HK-2 (cell line): ENCODE measurements at regions not wholly inside any gene's neighbourhood (a gene's known extent, or its start where the extent isn't known, plus 50 kb on each side); places are given as distances from the start of the nearest gene placed in this dataset.

Experiments used
- DNase-seq: peaks from one replicate; pipeline ENCODE4 v3.0.0-alpha.2; 2018; ENCODE audit not compliant: unreplicated experiment

- no peak for DNase-seq
Observed at GRCh38 chr6:14365393-14365792, 247.8 kb downstream of the CD83 start.

DNA sequence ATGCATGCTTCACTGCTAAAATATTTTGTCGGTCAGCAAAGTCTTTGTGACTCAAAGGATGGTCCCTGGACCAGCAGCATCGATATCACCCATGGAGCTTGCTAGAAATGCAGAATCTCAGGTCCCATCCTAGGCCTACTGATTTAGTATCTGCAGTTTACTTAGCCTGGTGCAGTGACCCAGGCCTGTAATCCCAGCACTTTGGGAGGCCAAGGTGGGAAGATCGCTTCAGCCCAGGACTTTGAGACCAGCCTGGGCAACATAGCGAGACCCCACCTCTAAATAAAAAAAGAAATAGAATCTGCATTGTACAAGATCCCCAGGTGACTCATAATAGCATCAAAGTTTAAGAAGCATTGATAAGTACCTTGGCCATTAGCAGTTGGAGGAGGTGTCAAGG, 248.7 kb downstream of the CD83 start:
- no peak for DNase-seq

GRCh38 chr6:14366872-14367271, 249.3 kb downstream of the CD83 start:
- no peak for DNase-seq

DNA sequence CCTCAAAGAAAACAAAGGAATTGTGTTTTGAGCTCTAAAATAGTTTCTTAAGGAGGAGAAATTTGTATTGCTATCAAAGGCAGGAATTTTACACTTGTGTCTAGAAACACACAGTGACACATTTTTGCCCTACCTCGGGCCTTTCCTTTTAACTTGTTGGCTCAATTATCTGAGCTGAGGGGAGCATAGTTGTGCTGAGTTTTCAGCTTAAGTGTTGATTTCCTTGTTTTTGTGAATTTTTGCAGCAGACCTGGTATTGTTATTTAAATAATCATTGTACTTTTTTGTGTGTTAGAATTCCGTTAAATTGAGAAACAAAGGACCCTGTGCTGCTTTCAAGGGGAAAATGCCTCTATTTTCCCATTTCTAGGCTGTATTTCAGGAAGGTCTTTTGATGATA, 249.7 kb downstream of the CD83 start:
- DNase-seq: no peak

- no peak for DNase-seq
Observed at GRCh38 chr6:14369717-14370116, 252.1 kb downstream of the CD83 start.

GRCh38 chr6:14371530-14371929, 254.0 kb downstream of the CD83 start:
- DNase-seq: no peak

GRCh38 chr6:14372734-14373489, 255.3 kb downstream of the CD83 start:
- no peak for DNase-seq

- no peak for DNase-seq
Observed at GRCh38 chr6:14373648-14374437, 256.3 kb downstream of the CD83 start.

GRCh38 chr6:14375930-14376329, 258.4 kb downstream of the CD83 start:
- no peak for DNase-seq

- no peak for DNase-seq
Observed at GRCh38 chr6:14379568-14379967, 262.0 kb downstream of the CD83 start.

- DNase-seq: no peak
Observed at GRCh38 chr6:14380086-14380820, 262.7 kb downstream of the CD83 start.

DNA sequence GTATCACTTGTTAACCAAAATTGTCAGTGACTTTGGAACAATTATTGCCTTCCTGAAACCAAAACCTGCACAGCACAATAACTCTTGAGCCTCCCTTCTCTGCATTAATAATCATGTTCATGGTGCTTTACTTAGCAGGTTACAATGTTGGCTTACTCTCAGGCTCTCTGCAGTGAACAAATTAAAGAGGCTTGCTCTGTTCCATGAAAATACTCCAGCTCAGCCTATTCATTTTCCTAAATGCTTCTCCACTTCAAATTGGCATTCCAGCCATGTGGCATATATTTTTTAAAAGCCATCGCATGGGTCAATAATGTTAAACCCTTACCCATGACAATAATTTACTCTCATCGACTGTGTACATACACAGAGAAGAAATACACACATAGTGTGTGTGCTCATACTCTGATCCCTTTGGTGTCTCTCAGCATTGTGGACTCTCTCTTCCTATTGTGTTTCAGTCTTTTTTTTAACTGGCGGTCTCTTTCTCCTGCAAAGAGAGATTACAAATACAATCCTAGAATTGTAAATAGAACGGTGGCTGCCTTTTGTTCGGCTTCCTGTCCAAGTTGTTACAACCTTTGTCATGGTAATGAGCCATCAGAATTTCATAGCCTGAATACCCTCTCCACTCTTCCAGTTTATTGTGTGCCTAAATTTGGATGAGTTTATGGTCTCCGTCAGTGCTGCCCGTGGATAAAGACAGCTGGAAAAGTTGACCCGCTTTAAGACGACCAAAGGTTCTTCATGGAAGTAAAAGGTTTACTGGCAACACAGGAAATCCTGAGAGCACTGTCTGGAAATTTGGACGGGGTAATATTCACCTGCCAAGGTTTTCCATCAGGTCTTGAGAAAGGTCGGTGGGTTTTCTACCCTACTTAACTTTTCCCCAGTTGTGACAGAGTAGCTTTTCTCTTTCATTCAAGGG, 263.6 kb downstream of the CD83 start:
- DNase-seq: no peak

GRCh38 chr6:14381829-14382677, 264.5 kb downstream of the CD83 start:
- DNase-seq: no peak

- DNase-seq: no peak
Observed at GRCh38 chr6:14382678-14383236, 265.2 kb downstream of the CD83 start.

DNA sequence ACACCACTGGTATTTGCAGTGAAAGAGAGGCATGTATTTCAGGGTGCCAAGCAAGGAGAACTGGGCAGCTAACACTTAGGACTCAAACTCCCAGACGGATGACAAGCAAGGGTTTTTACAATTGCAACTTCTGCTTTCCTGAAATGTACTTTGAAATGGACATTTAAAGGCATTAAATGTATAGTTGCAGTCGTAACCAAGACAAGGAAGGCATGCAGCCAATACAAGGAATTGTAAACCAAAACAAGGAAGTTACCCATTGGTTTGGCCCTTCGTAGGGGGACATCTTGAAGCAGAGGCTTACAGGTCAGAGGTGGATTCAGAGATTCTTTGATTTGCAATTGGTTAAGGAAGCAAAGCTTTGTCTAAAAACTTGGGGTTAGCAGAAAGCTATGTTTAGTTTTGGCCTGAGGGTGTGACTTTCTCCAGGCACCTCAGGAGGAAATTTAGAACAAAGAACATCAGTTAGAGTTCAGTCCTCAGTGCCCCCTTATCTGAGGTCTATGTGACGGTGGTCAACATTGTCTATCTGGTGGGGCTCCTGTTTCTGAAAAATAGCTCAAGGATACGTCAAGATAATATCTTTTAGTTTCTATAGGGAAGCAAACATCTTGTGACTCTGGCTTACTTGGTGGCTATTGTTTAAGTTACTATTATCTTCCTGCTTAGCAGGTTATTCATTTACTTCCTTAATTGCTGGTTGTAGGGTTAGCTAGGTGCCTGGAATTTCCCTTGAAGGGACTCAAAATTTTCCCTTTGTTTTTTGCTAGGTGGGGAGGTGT, 266.0 kb downstream of the CD83 start:
- no peak for DNase-seq

- no peak for DNase-seq
Observed at GRCh38 chr6:14384175-14384949, 266.8 kb downstream of the CD83 start.

DNA sequence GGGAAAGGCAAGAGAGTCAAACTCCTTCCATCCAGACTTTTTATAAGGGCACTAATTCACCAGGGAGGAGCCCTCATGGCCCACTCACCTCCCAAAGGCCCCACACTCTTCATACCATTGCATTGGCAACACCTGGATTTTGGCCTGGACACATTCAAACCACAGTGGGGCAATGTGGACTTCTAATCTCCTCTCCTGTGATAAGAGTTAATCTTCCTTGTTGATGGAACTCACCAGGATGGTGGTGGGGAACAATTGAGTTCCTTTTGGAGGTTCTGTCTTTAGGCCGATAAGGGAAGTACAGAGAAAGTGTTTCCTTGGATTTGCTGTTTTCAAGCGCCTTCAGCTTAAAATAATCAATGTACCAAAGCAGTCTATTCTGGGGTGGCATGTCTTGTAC, 268.7 kb downstream of the CD83 start:
- DNase-seq: no peak

DNA sequence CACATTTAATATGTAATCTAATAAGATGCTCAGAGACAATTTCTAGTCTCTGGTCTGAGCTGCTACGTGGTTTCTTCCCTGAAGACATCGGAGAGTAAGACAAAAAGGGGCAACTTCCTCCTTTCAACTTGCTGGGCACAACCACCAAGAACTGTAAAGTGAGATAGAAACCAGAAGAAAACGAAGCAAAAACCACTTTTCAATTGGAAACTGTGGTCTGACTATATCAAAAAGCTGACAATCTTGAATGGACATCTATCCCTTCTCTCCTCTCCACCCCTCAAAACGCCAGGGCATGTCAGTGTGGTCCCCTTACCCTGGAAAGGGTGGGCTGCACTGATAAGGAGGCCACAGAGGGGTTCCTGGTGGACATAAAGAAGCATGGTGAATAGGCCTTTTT, 269.1 kb downstream of the CD83 start:
- DNase-seq: no peak

- DNase-seq: no peak
Observed at GRCh38 chr6:14388371-14388770, 270.8 kb downstream of the CD83 start.
